ENCODE measurements at regions not wholly inside any gene's neighbourhood (a gene's known extent, or its start where the extent isn't known, plus 50 kb on each side); places are given as distances from the start of the nearest gene placed in this dataset.
"Not testable (repeated sequence)": the region's sequence is repeated elsewhere in the genome, so short reads cannot be mapped to it uniquely, and the experiment has no call there.

GRCh38 chr3:161913786-161914389 lies 417.3 kb downstream of the OTOL1 start:
- no peak for DNase-seq (ENCODE audit: low read depth in 2 of 2)

- DNase-seq (ENCODE audit: low read depth in 2 of 2): no peak
Observed at GRCh38 chr3:161914703-161915417, 418.3 kb downstream of the OTOL1 start.

GRCh38 chr3:161915418-161915750 lies 418.8 kb downstream of the OTOL1 start:
- DNase-seq (ENCODE audit: low read depth in 2 of 2): no peak

- no peak for DNase-seq (ENCODE audit: low read depth in 2 of 2)
Observed at GRCh38 chr3:161920196-161920595, 423.6 kb downstream of the OTOL1 start.

- no peak for DNase-seq (ENCODE audit: low read depth in 2 of 2)
Observed at GRCh38 chr3:161925749-161926360, 429.2 kb downstream of the OTOL1 start.

GRCh38 chr3:161927131-161927530 lies 430.5 kb downstream of the OTOL1 start:
- DNase-seq (ENCODE audit: low read depth in 2 of 2): no peak

- DNase-seq (ENCODE audit: low read depth in 2 of 2): no peak
Observed at GRCh38 chr3:161939918-161940620, 443.5 kb downstream of the OTOL1 start.

- no peak for DNase-seq (ENCODE audit: low read depth in 2 of 2)
Observed at GRCh38 chr3:161940621-161940965, 444.0 kb downstream of the OTOL1 start.

- no peak for DNase-seq (ENCODE audit: low read depth in 2 of 2)
Observed at GRCh38 chr3:161941891-161942290, 445.3 kb downstream of the OTOL1 start.

GRCh38 chr3:161943801-161944345 lies 447.3 kb downstream of the OTOL1 start:
- DNase-seq (ENCODE audit: low read depth in 2 of 2): not testable (repeated sequence)

GRCh38 chr3:161946443-161946960 lies 449.9 kb downstream of the OTOL1 start:
- DNase-seq (ENCODE audit: low read depth in 2 of 2): no peak

- no peak for DNase-seq (ENCODE audit: low read depth in 2 of 2)
Observed at GRCh38 chr3:161950318-161950868, 453.8 kb downstream of the OTOL1 start.

- no peak for DNase-seq (ENCODE audit: low read depth in 2 of 2)
Observed at GRCh38 chr3:161957467-161957866, 460.9 kb downstream of the OTOL1 start.

GRCh38 chr3:161964857-161965256 lies 468.2 kb downstream of the OTOL1 start:
- no peak for DNase-seq (ENCODE audit: low read depth in 2 of 2)

GRCh38 chr3:161969867-161970266 lies 473.3 kb downstream of the OTOL1 start:
- DNase-seq (ENCODE audit: low read depth in 2 of 2): no peak

- DNase-seq (ENCODE audit: low read depth in 2 of 2): no peak
Observed at GRCh38 chr3:161975201-161975600, 478.6 kb downstream of the OTOL1 start.

- no peak for DNase-seq (ENCODE audit: low read depth in 2 of 2)
Observed at GRCh38 chr3:161977063-161977462, 480.5 kb downstream of the OTOL1 start.

GRCh38 chr3:161977850-161978249 lies 481.2 kb downstream of the OTOL1 start:
- DNase-seq (ENCODE audit: low read depth in 2 of 2): no peak

GRCh38 chr3:161987933-161988332 lies 491.3 kb downstream of the OTOL1 start:
- no peak for DNase-seq (ENCODE audit: low read depth in 2 of 2)

- DNase-seq (ENCODE audit: low read depth in 2 of 2): no peak
Observed at GRCh38 chr3:161989012-161989411, 492.4 kb downstream of the OTOL1 start.

- no peak for DNase-seq (ENCODE audit: low read depth in 2 of 2)
Observed at GRCh38 chr3:161990036-161990435, 493.4 kb downstream of the OTOL1 start.
